MM.1S (cell line): ENCODE measurements at regions not wholly inside any gene's neighbourhood (a gene's known extent, or its start where the extent isn't known, plus 50 kb on each side); places are given as distances from the start of the nearest gene placed in this dataset.

ENCODE experiments used
- DNase-seq: peaks from one replicate; pipeline ENCODE4 v3.0.0-alpha.2; 2015
- H2AFZ ChIP-seq: fragments of 300-600 bp; sonication (generic); 2 replicates; pipeline ENCODE4 v1.6.0; 2016; ENCODE audit warnings: antibody characterized with exemption, low read length
- H3F3A ChIP-seq: fragments of 300-600 bp; sonication (generic); 2 replicates; pipeline ENCODE4 v1.6.1; 2016; ENCODE audit warnings: mild to moderate bottlenecking, antibody characterized with exemption, low read length, moderate library complexity, mixed read lengths; ENCODE audit not compliant: insufficient read depth
- H3K27ac ChIP-seq: fragments of 300-600 bp; sonication (generic); 2 replicates; pipeline ENCODE4 v1.5.1; 2016; ENCODE audit warnings: mild to moderate bottlenecking, low read length
- H3K27me3 ChIP-seq: fragments of 300-600 bp; sonication (generic); replicated peaks from 2 replicates; pipeline ENCODE4 v1.6.0; 2016; ENCODE audit warnings: low read length; ENCODE audit not compliant: insufficient read depth
- H3K36me3 ChIP-seq: fragments of 300-600 bp; sonication (generic); replicated peaks from 2 replicates; pipeline ENCODE4 v1.6.1; 2016; ENCODE audit warnings: mild to moderate bottlenecking, low read length, mixed read lengths; ENCODE audit not compliant: insufficient read depth
- H3K4me1 ChIP-seq: fragments of 300-600 bp; sonication (generic); 2 replicates; pipeline ENCODE4 v1.6.1; 2016; ENCODE audit warnings: low read length, mixed read lengths
- H3K4me2 ChIP-seq: fragments of 300-600 bp; sonication (generic); 2 replicates; pipeline ENCODE4 v1.6.0; 2016; ENCODE audit warnings: low read depth, low read length
- H3K4me3 ChIP-seq: fragments of 300-600 bp; sonication (generic); 2 replicates; pipeline ENCODE4 v1.5.1; 2016; ENCODE audit warnings: low read length, mixed read lengths
- H3K79me2 ChIP-seq: fragments of 300-600 bp; sonication (generic); 2 replicates; pipeline ENCODE4 v1.6.1; 2016; ENCODE audit warnings: mixed run types, low read length, mixed read lengths
- H3K9ac ChIP-seq: fragments of 300-600 bp; sonication (generic); 2 replicates; pipeline ENCODE4 v1.6.1; 2016; ENCODE audit warnings: low read length, mixed read lengths
- H3K9me2 ChIP-seq: fragments of 300-600 bp; sonication (generic); replicated peaks from 2 replicates; pipeline ENCODE4 v1.6.1; 2016; ENCODE audit warnings: mild to moderate bottlenecking, low read length, mixed read lengths; ENCODE audit not compliant: insufficient read depth
- H3K9me3 ChIP-seq: fragments of 300-600 bp; sonication (generic); replicated peaks from 2 replicates; pipeline ENCODE4 v1.6.1; 2016; ENCODE audit warnings: mild to moderate bottlenecking, low read length, mixed read lengths; ENCODE audit not compliant: insufficient read depth
- H4K20me1 ChIP-seq: fragments of 300-600 bp; sonication (generic); 2 replicates; pipeline ENCODE4 v1.6.1; 2016; ENCODE audit warnings: mild to moderate bottlenecking, low read length, moderate library complexity, mixed read lengths; ENCODE audit not compliant: insufficient read depth
- EZH2 ChIP-seq: fragments of 300-600 bp; sonication (generic); optimal IDR thresholded peaks from 2 replicates; pipeline ENCODE3; 2017; ENCODE audit warnings: low read depth, mild to moderate bottlenecking, antibody characterized with exemption, low read length, mixed read lengths
- EZH2phosphoT487 ChIP-seq: fragments of 300-600 bp; sonication (generic); IDR thresholded peaks from 2 replicates; pipeline ENCODE4 v1.6.1; 2018; ENCODE audit warnings: antibody characterized with exemption, low read length
- TF ChIP-seq, protein P1 (sequence below): fragments of 300-600 bp; sonication (generic); IDR thresholded peaks from 2 replicates; pipeline ENCODE4 v1.5.1; 2016; ENCODE audit warnings: antibody characterized with exemption, low read length, mixed read lengths

- TF ChIP-seq EZH2, result no peak
- no peak for TF ChIP-seq EZH2phosphoT487
- Histone ChIP-seq H4K20me1 (no peaks in the 10 kb centered on the region), H3K36me3 (no peaks in the 10 kb centered on the region), H3K9me2 (no peaks in the 10 kb centered on the region), H3K27me3 (no peaks in the 10 kb centered on the region), H3F3A (no peaks in the 10 kb centered on the region), H3K79me2 (no peaks in the 10 kb centered on the region), H3K4me3 (no peak overlapping the region), H3K9me3 (no peaks in the 10 kb centered on the region), H3K4me2 (no peak overlapping the region), H3K9ac (no peak overlapping the region), H3K27ac (no peak overlapping the region), H2AFZ (no peak overlapping the region), H3K4me1 (no peaks in the 10 kb centered on the region)
- DNase-seq, result no peak
Measured at GRCh38 chr18:45398448-45398847, 216.8 kb upstream of the SLC14A2 start.

- H3K27ac ChIP-seq, result no peak overlapping the region
- no peak overlapping the region for H3K4me2 ChIP-seq
- H4K20me1 ChIP-seq, result no peaks in the 10 kb centered on the region
- TF ChIP-seq EZH2 (no peak), EZH2phosphoT487 (no peak)
- TF ChIP-seq, protein P1, sequence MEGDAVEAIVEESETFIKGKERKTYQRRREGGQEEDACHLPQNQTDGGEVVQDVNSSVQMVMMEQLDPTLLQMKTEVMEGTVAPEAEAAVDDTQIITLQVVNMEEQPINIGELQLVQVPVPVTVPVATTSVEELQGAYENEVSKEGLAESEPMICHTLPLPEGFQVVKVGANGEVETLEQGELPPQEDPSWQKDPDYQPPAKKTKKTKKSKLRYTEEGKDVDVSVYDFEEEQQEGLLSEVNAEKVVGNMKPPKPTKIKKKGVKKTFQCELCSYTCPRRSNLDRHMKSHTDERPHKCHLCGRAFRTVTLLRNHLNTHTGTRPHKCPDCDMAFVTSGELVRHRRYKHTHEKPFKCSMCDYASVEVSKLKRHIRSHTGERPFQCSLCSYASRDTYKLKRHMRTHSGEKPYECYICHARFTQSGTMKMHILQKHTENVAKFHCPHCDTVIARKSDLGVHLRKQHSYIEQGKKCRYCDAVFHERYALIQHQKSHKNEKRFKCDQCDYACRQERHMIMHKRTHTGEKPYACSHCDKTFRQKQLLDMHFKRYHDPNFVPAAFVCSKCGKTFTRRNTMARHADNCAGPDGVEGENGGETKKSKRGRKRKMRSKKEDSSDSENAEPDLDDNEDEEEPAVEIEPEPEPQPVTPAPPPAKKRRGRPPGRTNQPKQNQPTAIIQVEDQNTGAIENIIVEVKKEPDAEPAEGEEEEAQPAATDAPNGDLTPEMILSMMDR, result no peak
- H3K9me2 ChIP-seq, result no peaks in the 10 kb centered on the region
- H3K27me3 ChIP-seq, result no peaks in the 10 kb centered on the region
- no peaks in the 10 kb centered on the region for H3K36me3 ChIP-seq
- H3K9ac ChIP-seq, result no peak overlapping the region
- H3K4me3 ChIP-seq, result no peak overlapping the region
- H3K9me3 ChIP-seq, result no peaks in the 10 kb centered on the region
- no peaks in the 10 kb centered on the region for H3F3A ChIP-seq
- H2AFZ ChIP-seq, result no peak overlapping the region
- H3K4me1 ChIP-seq, result no peaks in the 10 kb centered on the region
- H3K79me2 ChIP-seq, result no peaks in the 10 kb centered on the region
- DNase-seq, result no peak
Measured at GRCh38 chr18:45399146-45399545, 216.1 kb upstream of the SLC14A2 start.

DNA sequence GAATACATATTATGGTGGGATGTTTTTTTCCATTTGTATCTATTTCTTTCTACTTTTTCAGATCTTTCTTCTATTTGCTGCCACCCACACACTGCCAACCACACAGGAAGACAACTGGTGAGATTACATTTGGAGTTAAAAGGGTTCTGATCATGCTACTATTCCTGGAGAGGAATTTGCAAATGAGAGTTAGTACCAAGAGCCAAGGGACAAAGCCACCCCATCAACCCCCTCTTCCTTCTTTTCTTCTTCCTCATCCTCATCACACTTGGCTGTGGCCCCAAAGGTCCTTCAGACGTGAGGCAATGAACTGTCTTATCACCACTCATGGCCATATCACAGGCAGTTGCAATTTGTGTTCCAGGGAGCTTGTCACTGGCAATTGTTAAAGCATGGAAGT, 215.6 kb upstream of the SLC14A2 start:
- Histone ChIP-seq H3K4me2 (no peak overlapping the region), H3K9me2 (no peaks in the 10 kb centered on the region)
- TF ChIP-seq EZH2 (no peak), EZH2phosphoT487 (no peak)
- TF ChIP-seq, protein P1, result no peak

GRCh38 chr18:45402485-45403056, 212.7 kb upstream of the SLC14A2 start:
- H3K27ac ChIP-seq, result no peak overlapping the region
- H3K4me2 ChIP-seq, result no peak overlapping the region
- no peak for DNase-seq
- H3K9me3 ChIP-seq, result no peaks in the 10 kb centered on the region
- H3K36me3 ChIP-seq, result no peaks in the 10 kb centered on the region
- no peaks in the 10 kb centered on the region for H3K9me2 ChIP-seq
- H3F3A ChIP-seq, result no peaks in the 10 kb centered on the region
- H3K27me3 ChIP-seq, result no peaks in the 10 kb centered on the region
- no peaks in the 10 kb centered on the region for H4K20me1 ChIP-seq
- no peaks in the 10 kb centered on the region for H3K79me2 ChIP-seq
- H3K4me3 ChIP-seq, result no peak overlapping the region
- TF ChIP-seq EZH2 (no peak), EZH2phosphoT487 (no peak)
- TF ChIP-seq, protein P1, result no peak
- no peaks in the 10 kb centered on the region for H3K4me1 ChIP-seq
- H2AFZ ChIP-seq, result no peak overlapping the region
- H3K9ac ChIP-seq, result no peak overlapping the region

More for the DNA sequence above, 215.6 kb upstream of the SLC14A2 start:
- no peaks in the 10 kb centered on the region for H3K36me3 ChIP-seq
- H3K9me3 ChIP-seq, result no peaks in the 10 kb centered on the region
- no peak for DNase-seq
- no peaks in the 10 kb centered on the region for H3K27me3 ChIP-seq
- H4K20me1 ChIP-seq, result no peaks in the 10 kb centered on the region
- no peaks in the 10 kb centered on the region for H3F3A ChIP-seq
- no peak overlapping the region for H3K27ac ChIP-seq
- no peak overlapping the region for H2AFZ ChIP-seq
- no peak overlapping the region for H3K9ac ChIP-seq
- H3K79me2 ChIP-seq, result no peaks in the 10 kb centered on the region
- no peak overlapping the region for H3K4me3 ChIP-seq
- H3K4me1 ChIP-seq, result no peaks in the 10 kb centered on the region
